ENCODE measurements at regions not wholly inside any gene's neighbourhood (a gene's known extent, or its start where the extent isn't known, plus 50 kb on each side); places are given as distances from the start of the nearest gene placed in this dataset.

DNA sequence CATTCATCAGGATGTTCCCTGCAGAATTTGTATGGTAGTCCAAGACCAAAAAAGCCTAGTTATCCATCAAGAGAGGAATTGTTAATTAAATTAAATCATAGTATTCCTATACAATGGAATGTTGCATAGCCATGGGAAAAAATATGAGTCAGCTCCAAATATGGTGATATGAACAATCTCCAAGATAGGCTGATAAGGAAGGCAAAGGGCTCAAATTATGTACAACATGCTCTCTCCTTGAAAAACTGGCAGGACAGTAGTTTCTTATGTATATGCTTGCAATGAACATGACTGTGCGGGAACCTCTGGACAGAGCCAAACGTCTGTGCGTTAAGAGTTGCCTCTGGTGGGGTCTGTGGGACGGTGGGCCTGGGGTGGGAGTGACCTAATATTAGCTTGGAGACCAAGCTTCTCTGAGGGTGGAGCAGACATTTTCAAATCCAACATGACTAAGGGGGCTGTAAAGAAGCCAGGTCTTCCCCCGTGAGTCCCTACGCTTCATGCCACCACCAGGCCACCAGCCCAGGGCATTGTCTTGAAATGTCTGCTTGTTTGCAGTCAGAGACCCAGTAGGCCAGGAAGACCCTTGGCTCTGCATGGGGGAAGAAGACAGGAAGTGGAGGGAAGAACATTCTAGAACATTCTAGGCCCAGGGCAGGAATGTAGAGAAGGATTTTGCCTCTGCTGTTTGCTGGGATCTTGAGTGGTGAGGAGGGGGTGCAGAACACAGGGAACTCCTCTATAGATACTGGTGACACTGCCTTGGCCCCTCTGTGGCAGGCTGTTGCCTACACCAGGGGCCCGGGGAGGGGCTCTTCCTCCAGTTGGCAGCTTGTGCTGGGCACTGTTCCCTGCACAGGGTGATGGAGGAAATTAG is 244.0 kb upstream of the HS6ST1 start:
- Histone ChIP-seq H3K4me1 (peaks cover 4% of the 10 kb centered on the region), H3K9me3 (no peaks in the 10 kb centered on the region), H3K27ac (no peak overlapping the region), H3K27me3 (no peaks in the 10 kb centered on the region), H3K36me3 (no peaks in the 10 kb centered on the region), H3K4me3 (no peak overlapping the region)
- DNase-seq (no peak), ATAC-seq (no peak)
- intact Hi-C loops (cut with DNase I), result no loop called here
- TF ChIP-seq, protein P1, sequence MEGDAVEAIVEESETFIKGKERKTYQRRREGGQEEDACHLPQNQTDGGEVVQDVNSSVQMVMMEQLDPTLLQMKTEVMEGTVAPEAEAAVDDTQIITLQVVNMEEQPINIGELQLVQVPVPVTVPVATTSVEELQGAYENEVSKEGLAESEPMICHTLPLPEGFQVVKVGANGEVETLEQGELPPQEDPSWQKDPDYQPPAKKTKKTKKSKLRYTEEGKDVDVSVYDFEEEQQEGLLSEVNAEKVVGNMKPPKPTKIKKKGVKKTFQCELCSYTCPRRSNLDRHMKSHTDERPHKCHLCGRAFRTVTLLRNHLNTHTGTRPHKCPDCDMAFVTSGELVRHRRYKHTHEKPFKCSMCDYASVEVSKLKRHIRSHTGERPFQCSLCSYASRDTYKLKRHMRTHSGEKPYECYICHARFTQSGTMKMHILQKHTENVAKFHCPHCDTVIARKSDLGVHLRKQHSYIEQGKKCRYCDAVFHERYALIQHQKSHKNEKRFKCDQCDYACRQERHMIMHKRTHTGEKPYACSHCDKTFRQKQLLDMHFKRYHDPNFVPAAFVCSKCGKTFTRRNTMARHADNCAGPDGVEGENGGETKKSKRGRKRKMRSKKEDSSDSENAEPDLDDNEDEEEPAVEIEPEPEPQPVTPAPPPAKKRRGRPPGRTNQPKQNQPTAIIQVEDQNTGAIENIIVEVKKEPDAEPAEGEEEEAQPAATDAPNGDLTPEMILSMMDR (IDR thresholded peaks at IDR 0.05), result no peak

DNA sequence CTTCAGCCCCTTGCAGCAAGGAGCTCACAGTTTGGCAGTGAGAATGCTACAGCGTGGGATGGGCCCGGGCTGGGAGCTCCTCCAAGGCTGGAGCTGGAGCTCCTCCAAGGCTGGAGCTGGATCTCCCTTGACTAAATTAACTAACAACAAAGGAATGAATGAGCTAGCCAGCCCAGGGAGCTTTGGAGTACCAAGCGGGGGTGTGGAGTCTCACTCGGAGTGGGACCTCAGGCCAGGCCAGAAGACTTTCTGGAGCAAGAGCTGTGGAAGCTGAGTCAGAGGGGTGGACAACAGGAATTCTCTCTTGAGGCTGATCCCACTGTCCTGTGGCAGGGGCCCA is 244.7 kb upstream of the HS6ST1 start:
- Histone ChIP-seq H3K36me3 (no peaks in the 10 kb centered on the region), H3K4me1 (peaks cover 4% of the 10 kb centered on the region), H3K27me3 (no peaks in the 10 kb centered on the region), H3K4me3 (no peak overlapping the region), H3K27ac (no peak overlapping the region), H3K9me3 (no peaks in the 10 kb centered on the region)
- intact Hi-C loops (cut with DNase I), result no loop called here
- ATAC-seq (peak; percentile 68), DNase-seq (no peak)
- TF ChIP-seq, protein P1 (IDR thresholded peaks at IDR 0.05), result no peak

DNA sequence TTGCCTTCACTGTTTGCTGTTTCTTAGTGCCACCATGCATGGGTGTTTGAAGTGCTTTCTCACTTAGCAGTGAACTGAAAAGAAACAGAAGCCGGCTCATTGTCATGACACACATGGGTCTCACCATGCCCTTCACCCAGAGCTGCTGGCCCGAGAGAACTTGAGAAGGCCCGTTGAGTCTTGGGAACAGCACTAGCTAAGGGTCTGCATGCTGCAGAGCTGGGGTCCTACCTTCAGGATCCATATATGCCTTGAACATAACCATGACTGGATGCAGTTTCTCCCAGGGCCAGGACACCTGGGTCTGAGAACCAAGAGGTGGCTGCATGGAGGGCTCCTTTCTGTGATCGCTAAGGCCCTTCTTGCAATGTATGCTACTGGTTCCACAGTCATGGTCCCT is 245.5 kb upstream of the HS6ST1 start:
- DNase-seq (no peak), ATAC-seq (no peak)
- Histone ChIP-seq H3K36me3 (no peaks in the 10 kb centered on the region), H3K4me1 (peaks cover 4% of the 10 kb centered on the region), H3K27me3 (no peaks in the 10 kb centered on the region), H3K9me3 (no peaks in the 10 kb centered on the region), H3K4me3 (no peak overlapping the region), H3K27ac (no peak overlapping the region)
- TF ChIP-seq, protein P1 (IDR thresholded peaks at IDR 0.05), result no peak
- intact Hi-C loops (cut with DNase I), result no loop called here

DNA sequence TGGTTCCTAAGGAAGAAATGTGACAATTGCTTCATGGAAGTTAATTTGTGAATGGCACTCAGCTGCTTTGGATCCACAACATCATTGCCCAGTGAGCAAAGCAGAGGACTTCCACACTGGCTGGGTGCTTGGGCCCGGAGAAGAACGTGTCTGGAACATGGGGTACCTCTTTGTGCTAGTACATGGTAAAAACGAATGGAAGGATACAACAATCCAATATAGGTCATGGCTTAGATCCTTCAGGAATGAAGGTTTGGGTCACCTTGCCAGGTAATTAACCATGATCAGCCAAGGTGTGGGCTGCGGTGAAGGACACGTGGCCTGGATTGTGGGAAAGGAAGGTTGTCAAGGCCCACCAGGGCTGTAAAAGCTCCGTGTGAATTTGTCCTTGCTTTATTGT is 245.9 kb upstream of the HS6ST1 start:
- Histone ChIP-seq H3K9me3 (no peaks in the 10 kb centered on the region), H3K4me3 (no peak overlapping the region), H3K27me3 (no peaks in the 10 kb centered on the region), H3K4me1 (peaks cover 4% of the 10 kb centered on the region), H3K27ac (no peak overlapping the region), H3K36me3 (no peaks in the 10 kb centered on the region)
- TF ChIP-seq, protein P1 (IDR thresholded peaks at IDR 0.05), result no peak
- DNase-seq (no peak), ATAC-seq (no peak)
- intact Hi-C loops (cut with DNase I), result no loop called here

DNA sequence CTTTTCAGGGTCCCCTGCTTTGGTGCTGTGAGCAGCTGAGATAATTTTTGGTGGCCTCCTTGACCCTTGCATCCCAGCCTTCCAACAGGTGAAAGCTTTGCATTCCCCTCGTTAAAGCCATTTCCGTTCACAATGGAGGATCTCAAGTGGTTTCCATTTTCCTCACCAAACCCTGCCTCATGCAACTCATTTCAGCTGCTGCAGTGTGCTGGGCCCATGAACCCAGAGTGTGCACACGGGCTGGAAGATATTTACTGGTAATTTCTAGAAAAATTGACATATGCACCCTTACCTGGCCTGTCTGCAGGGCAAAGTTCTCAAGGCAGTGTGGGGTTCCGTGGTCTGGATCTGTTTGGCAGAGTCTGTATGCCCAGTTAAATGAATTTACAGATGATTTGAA is 246.8 kb upstream of the HS6ST1 start:
- H3K9me3 ChIP-seq, result no peaks in the 10 kb centered on the region
- intact Hi-C loops (cut with DNase I), result no loop called here
- H3K4me1 ChIP-seq, result peaks cover 4% of the 10 kb centered on the region
- H3K4me3 ChIP-seq, result no peak overlapping the region
- no peak overlapping the region for H3K27ac ChIP-seq
- TF ChIP-seq, protein P1 (IDR thresholded peaks at IDR 0.05), result no peak
- no peaks in the 10 kb centered on the region for H3K36me3 ChIP-seq
- DNase-seq, result peak; percentile 16
- ATAC-seq, result no peak
- no peaks in the 10 kb centered on the region for H3K27me3 ChIP-seq
